Esophagus (tissue), 2 donors: ENCODE measurements at regions not wholly inside any gene's neighbourhood (a gene's known extent, or its start where the extent isn't known, plus 50 kb on each side); places are given as distances from the start of the nearest gene placed in this dataset.

ENCODE experiments used
- H3K27ac ChIP-seq, 2 donors: one replicate each; pipeline ENCODE4 v1.5.1; 2013; ENCODE audit warnings: low read depth in 2 of 2, mild to moderate bottlenecking in 2 of 2, inconsistent platforms in 1 of 2, low read length in 1 of 2, moderate library complexity in 1 of 2
- H3K27me3 ChIP-seq, 2 donors: one replicate each; pipeline ENCODE4 v1.6.1; 2013; ENCODE audit warnings: low read length in 2 of 2, control low read depth in 1 of 2, mild to moderate bottlenecking in 1 of 2; ENCODE audit not compliant: insufficient read depth in 2 of 2, control insufficient read depth in 1 of 2
- H3K36me3 ChIP-seq, 2 donors: one replicate each; pipeline ENCODE4 v1.6.1; 2013; ENCODE audit warnings: low read length in 1 of 2; ENCODE audit not compliant: control insufficient read depth in 2 of 2, insufficient read depth in 2 of 2
- H3K4me1 ChIP-seq, 2 donors: one replicate each; pipeline ENCODE4 v1.6.1; 2013; ENCODE audit warnings: low read length in 1 of 2; ENCODE audit not compliant: control insufficient read depth in 2 of 2, insufficient read depth in 2 of 2
- H3K4me3 ChIP-seq, 2 donors: one replicate each; pipeline ENCODE4 v1.5.1; 2013; ENCODE audit warnings: low read length in 2 of 2, mild to moderate bottlenecking in 2 of 2, low read depth in 1 of 2, moderate library complexity in 1 of 2
- H3K9me3 ChIP-seq, 2 donors: one replicate each; pipeline ENCODE4 v1.6.1; 2013; ENCODE audit warnings: mild to moderate bottlenecking in 2 of 2, low read depth in 1 of 2, low read length in 1 of 2, moderate library complexity in 1 of 2; ENCODE audit not compliant: control insufficient read depth in 2 of 2, insufficient read depth in 1 of 2
- WGBS, 2 donors: extraction: QIAGEN DNeasy Blood & Tissue Kit; methylation state at CpG; one replicate each; pipeline ENCODE4 v1.1.7; 2013; 5-methylcytosine and 5-hydroxymethylcytosine counted together
- donor health status: healthy with polysubstance abuse.
- donor health status: Bipolar disorder and iron deficiency.

DNA sequence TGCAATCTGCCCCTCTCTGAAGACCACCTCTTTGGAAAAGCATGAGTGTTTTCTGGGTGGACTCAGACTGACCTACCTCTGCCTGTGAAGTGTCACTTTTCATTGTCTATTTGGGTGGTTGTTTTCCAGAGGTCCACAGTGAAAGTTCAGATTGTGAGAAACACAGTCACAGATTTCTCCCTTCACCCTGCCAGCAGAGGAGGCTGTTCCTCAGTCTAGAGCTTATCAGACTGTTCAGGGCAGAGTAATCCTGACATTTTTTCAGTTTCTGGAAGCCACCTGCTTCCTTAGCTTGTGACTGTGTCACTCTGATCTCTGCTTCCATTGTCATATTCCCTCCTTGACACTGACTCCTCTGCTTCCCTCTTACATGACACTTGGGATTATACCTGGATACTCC is 55.4 kb upstream of the RMP24 start:
- Histone ChIP-seq H3K9me3 (no peaks in the 10 kb centered on the region), H3K27ac (no peak overlapping the region), H3K4me1 (no peaks in the 10 kb centered on the region), H3K36me3 (no peaks in the 10 kb centered on the region), H3K4me3 (no peak overlapping the region), H3K27me3 (no peaks in the 10 kb centered on the region)

DNA sequence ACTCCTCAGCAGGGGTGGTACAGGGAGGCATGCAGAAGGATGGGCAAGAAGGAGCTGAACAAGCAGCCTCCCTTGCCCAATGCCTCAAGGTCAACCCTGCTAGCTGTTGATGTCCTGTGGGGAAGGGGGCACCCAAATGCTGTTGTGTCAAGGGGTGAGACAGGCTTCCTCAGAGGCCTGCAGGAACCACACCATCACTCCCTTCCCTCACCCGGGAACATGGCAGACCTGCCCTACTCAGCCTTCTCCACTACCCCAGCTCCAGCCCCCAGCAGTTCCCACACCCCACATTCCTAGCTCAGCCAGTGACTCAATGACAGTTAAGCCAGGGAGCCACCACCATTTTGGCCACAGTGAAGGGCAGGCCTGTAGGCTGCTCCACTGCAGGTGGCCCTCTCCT is 53.9 kb upstream of the RMP24 start:
- no peaks in the 10 kb centered on the region for H3K9me3 ChIP-seq
- no peaks in the 10 kb centered on the region for H3K4me1 ChIP-seq
- H3K27me3 ChIP-seq, result no peaks in the 10 kb centered on the region
- H3K36me3 ChIP-seq, result no peaks in the 10 kb centered on the region
- 90 to 92% methylated on average over 1 of the region's 1 CpG for WGBS, 2 donors
- no peak overlapping the region for H3K4me3 ChIP-seq
- H3K27ac ChIP-seq, result no peak overlapping the region

DNA sequence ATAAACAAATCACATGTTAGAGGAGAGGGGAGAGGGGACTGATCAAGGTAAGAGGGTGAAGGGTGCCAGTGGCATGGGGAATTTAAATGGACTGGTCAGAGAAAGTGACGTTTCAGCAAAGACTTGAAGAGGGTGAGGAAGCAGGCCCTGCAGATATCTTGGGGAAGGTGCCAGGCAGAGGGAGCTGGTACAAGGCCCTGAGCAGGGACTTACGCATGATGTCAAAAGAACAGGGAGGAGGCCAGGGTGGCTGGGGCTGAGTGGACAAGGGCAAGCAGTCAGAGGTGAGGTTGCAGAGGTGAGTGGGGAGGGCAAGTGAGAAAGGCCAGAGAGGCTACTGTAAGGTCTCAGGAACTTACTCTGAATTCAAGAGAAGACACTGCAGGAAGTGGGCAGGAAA is 53.3 kb upstream of the RMP24 start:
- Histone ChIP-seq H3K4me1 (no peaks in the 10 kb centered on the region), H3K9me3 (no peaks in the 10 kb centered on the region)
- 80 to 82% methylated on average over 2 of the region's 2 CpGs for WGBS, 2 donors

DNA sequence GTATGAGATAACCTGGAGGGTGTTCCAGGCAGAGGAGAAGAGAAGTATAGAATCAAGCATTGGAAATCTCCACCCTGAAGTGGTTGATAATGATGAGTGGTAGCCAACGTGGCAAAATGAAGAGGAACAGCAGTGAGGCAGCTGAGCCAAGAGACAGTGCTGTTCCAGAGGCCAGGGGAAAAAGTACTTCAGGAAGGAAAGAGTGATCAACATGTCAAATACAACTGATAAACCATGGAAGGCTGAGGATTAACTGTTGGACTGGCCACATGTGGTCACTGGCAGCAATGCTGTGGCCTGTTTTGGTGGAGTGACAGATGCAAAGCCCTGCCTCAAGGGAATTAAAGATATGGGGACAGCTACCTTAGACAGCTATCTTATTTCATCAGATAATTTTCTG is 51.9 kb upstream of the RMP24 start:
- Histone ChIP-seq H3K36me3 (no peaks in the 10 kb centered on the region), H3K27me3 (no peaks in the 10 kb centered on the region), H3K27ac (no peak overlapping the region), H3K4me1 (no peaks in the 10 kb centered on the region), H3K9me3 (no peaks in the 10 kb centered on the region), H3K4me3 (no peak overlapping the region)
- WGBS, 2 donors, result 57% methylated on average over 1 of the region's 1 CpG

More for the DNA sequence above, 53.3 kb upstream of the RMP24 start:
- H3K27ac ChIP-seq, result no peak overlapping the region
- no peaks in the 10 kb centered on the region for H3K36me3 ChIP-seq
- no peaks in the 10 kb centered on the region for H3K27me3 ChIP-seq
- H3K4me3 ChIP-seq, result no peak overlapping the region
